Fibroblast of skin of left quadriceps (primary cell): ENCODE measurements at regions not wholly inside any gene's neighbourhood (a gene's known extent, or its start where the extent isn't known, plus 50 kb on each side); places are given as distances from the start of the nearest gene placed in this dataset.
"Not testable (repeated sequence)": the region's sequence is repeated elsewhere in the genome, so short reads cannot be mapped to it uniquely, and the experiment has no call there.

Experiments used
- DNase-seq, 2 experiments: peaks; one replicate each; pipeline ENCODE4 v3.0.0-alpha.2; 2013; ENCODE audit warnings: low read depth in 2 of 2

DNA sequence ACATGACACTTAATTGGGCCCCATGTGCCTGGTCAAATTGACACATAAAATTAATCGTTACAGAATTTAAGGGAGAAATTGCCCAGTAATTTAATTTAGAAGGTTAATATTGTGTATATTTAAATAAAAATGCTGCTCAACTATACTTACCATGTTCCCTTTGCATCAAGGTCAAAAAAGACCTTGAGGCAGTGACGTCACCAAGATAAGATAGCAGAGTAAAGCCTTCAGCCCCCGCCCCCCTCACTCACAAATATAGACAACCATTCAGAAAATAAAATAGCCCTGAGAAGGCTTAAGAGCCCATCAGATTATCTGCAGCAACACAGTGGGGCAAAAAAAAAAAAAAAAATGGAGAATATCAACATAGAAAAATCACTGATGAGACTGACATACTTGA, 785.7 kb downstream of the CCDC85A start:
- DNase-seq: no peak

DNA sequence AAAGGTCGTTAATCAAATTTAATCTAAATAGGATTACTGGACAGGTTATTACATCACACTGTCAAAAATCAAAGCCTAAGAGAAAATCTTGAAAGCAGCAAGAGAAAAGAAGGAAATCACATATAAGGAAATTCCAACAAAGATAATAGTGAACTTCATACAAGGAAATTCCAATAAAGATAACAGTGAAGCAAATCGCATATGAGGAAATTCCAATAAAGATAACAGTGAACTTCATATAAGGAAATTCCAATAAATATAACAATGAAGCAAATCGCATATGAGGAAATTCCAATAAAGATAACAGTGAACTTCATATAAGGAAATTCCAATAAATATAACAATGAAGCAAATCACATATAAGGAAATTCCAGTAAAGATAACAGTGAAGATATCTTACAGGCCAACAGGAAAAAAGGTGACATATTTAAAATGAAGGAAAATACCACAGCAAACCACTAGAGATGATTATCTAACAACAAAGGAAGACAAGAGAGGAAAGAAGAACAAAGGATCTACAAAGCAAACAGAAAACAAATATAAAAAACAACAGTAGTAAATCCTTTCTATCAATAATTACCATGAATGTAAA, 787.7 kb downstream of the CCDC85A start:
- no peak for DNase-seq

DNA sequence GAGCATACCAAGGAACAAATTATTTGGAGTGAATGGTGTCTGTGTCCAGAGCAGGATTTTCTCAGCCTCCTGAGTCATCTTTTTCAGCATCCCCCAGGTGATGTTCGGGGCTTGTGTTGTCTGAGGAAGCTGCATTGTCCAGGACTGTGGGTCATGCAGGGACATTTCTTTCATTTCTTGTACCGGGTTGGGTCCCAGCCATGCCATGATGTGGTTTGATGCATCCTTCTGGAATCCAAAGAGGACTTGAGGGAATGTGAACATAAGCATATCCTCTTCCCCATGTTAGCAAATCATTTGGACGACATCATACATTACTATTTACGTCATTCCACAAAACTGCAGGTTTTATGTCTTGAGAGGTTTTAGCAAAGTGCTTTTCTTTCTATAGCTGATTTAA, 797.8 kb downstream of the CCDC85A start:
- peak; percentile 25 to 28 for DNase-seq

DNA sequence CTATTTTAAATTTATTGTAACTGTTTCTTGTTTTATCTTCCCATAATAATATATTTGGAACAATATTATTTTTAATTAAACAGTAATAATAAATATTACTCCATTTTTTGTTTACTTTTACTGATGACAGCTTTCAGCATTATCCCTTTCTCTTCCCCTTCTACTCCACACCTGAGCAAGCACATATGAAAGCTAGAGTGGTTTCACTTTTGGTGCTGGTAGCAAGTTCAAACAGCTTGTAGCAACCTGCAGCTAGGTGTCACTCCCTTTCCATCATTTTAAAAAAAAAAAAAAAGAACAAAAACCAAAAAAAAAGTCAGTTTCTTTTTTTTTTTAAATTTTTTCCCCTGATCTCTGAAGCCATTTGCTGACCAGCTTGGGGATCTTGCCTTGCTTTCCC, 801.8 kb downstream of the CCDC85A start:
- DNase-seq: no peak

DNA sequence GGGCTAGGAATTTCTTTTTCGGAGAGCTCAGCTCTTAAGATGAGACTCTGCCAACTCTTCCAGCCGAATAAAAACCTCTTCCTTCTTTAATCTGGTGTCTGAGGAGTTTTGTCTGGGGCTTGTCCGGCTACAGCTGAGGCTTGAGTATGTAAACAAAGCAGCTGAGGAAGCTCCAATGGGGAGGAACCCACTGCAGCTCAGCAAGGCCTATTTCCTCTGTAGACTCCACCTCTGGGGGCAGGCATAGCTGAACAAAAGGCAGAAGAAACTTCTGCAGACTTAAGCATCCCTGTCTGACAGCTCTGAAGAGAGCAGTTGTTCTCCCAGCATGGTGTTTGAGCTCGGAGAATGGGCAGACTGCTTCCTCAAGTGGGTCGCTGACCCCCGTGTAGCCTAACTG, 838.7 kb downstream of the CCDC85A start:
- DNase-seq: no peak

DNA sequence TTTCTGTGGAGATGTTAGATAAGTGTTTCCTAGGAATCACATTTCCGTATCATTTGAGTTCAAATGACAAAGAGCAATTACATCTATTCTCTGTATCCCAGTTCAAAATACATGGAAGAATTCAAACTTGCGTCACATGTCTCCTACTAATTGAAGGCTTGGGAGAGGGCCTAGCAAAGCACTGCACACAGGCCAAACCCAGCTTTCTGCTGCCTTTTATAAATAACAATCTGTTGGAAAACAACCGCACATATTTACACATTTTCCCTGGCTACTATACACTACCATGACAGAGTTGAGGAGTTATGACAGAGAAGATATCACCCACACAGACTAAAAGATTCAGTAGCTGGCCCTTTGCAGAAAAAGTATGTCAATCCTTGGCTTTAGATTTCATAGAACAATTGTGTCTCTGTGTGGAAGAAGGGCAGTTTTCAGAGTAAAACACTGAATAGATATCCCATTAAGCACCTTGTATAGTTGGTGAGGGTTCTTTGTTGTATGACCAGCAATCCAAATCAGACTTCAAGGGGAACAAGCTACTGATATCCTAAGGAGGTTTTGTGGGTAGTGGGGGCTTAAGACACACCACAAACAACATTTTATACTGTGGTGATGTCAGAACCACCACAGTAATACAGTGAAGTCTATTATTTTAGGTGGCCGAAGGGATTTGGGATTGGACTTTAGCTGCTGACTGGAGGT, 861.3 kb downstream of the CCDC85A start:
- no peak for DNase-seq

DNA sequence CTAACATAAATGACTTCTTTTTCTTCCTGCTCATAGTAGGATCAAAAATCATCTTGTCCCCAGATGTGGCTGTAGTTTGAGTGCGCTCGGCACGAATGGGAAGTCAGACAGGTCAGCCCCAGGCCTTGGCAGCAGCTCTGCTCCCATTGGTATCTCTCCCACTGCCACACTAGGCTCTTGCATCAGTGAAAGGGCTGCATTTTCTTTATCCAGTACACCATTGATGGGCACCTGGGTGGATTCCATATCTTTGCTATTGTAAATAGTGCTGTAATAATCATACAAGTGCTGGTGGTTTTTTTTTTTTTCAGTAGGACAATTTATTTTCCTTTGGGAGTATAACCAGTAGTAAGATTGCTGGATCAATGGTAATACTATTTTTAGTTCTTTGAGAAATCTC, 865.5 kb downstream of the CCDC85A start:
- DNase-seq: no peak

DNA sequence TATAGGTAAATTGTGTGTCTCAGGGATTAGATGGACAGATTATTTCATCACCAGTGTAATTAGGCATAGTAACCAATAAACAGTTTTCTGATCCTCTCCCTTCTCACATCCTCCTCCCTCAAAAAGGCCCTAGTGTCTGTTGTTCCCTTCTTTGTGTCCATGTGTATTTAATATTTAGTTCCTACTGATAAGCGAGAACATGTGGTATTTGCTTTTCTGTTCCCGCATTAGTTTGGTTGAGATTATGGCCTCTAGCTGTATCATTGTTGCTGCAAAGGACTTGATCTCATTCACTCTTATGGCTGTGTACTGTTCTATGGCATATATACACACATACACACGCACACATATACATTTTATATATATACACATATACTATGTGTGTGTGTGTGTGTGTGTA, 866.2 kb downstream of the CCDC85A start:
- no peak for DNase-seq

DNA sequence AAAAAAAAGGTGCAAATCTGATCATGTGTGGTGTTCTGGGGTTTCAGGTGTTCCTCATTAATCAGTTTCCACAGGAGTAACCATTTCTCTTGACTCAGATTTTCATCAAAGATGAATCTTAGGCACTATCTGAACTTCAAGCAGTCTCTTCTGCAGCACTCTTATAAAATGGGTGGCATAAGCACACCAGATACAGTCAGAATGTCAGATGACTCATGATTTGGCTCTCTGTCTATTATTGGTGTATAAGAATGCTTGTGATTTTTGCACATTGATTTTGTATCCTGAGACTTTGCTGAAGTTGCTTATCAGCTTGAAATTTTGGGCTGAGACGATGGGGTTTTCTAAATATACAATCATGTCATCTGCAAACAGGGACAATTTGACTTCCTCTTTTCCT, 882.5 kb downstream of the CCDC85A start:
- not testable (repeated sequence) for DNase-seq

DNA sequence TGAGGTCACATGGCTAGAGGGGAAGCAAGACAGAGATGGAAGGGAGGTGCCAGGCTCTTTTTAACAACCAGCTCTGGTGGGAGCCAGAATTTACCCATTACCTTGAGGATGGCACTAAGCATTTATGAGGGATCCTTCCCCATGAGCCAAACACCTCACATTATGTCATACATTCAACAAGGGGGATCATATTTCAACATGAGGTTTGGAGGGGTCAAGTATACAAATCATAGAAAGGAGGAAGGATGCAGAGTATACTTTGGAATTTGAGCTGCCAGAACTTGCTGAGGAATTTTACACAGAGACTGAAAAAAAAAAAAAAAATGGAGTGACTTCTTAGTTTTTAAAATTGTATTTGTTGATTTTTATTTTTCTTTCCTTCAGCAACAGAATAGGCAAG, 891.4 kb downstream of the CCDC85A start:
- DNase-seq: no peak

DNA sequence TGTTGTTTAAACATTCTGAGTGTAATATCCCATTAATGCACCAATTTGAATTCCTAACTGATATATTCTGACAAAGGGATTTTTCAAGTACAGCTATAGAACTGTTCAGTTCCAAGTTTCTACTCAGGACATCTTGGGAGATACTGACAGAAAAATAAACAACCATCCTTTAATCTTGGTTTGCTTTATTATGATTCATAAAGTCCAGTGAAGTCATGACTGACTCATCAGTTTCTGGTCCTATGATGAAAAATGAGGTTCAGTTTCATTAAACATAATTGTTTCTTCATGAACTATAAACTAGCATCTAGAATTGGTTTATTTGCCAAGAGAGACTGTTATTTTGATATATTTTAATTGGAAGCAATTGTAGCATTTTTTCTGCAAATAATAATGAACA, 896.2 kb downstream of the CCDC85A start:
- no peak for DNase-seq

DNA sequence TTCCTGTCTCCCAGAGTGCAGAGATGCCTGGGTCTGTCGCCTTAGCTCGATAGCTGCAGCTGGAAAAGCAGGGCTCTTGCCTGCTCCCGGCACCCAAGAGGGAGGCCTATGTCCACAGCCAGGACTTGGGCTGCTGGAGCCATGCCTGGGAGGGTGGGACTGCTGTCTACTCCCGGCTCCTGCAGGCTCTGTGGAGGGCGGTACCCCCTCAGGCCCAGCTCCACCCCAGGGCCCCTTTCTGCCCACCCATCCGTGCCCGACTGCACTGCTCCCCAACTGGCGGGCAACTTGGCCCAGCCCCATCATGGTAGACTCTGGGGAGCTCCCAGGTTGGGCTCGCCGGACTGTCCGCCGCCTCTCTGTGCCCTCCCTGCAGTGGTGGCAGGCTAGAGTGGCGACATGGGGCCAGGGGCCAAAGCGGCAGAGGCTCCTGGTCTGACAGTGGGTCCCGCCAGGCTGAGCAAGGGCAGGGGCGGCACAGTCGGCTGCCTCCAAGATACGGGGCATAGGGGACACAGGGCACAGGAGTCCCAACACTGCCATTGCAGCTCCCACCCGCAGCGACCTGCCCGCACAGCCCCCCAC, 901.0 kb downstream of the CCDC85A start:
- no peak for DNase-seq

DNA sequence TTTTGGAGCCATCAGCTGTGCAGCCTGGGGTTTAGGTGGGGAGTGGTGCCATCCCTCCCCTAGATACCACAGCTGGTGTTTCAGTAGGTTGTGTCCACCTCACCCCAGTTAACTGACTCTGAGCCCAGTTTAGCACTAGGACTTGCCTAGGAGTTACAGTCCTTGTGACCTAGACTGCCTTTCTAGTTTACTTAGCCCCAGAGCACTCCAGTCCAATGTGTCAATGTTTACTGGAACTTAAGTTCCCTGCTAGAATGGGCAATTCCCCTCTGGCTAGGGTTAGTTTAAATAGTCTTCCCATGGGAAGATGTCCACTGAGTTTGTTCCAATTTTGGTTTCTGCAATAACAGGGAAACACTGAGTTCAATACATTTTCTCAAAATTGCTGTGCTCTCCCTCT, 909.2 kb downstream of the CCDC85A start:
- no peak for DNase-seq

DNA sequence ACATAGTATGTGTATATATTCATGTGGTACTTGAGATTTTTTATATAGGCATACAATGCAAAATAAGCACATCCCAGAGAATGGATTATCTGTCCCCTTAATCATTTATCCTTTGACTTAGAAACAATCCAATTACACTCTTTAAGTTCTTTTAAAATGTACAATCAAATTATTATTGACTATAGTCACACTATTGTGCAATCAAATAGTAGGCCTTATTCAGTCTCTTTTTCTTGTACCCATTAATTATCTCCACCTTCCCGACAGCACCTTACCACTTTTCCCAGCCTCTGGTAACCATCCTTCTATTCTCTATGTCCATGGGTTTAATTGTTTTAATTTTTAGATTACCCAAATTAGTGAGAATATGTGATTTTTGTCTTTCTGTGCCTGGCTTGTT, 914.1 kb downstream of the CCDC85A start:
- no peak for DNase-seq

DNA sequence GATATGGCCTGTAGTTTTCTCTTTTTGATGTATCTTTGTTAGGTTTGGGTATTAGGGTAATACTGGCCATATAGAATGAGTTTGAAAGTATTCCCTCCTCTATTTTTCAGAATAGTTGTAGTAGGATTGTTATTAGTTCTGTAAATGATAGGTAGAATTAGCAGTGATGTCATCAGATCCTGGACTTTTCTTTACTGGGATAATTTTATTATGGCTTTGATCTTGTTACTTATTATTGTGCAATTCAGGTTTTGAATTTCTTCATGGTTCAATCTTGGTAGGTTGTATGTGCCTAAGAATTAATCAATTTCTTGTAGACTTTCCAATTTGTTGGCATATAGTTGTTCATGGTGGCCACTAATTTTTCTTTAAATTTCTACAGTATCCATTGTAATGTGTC, 916.6 kb downstream of the CCDC85A start:
- no peak for DNase-seq

DNA sequence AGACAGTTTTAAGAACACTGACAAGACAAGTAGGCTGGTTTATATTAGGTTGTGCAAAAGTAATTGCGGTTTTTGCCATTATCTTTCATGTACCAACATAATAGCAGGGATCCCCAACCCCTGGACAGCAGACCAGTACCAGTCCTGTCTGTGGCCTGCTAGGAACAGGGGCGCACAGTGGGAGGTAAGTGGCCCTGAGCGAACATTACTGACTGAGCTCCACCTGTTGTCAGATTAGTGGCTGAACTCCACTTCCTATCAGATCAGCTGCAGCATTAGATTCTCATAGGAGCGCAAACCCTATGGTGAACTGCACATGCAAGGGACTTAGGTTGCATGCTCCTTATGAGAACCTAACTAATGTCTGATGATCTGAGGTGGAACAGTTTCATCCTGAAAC, 921.9 kb downstream of the CCDC85A start:
- no peak for DNase-seq

DNA sequence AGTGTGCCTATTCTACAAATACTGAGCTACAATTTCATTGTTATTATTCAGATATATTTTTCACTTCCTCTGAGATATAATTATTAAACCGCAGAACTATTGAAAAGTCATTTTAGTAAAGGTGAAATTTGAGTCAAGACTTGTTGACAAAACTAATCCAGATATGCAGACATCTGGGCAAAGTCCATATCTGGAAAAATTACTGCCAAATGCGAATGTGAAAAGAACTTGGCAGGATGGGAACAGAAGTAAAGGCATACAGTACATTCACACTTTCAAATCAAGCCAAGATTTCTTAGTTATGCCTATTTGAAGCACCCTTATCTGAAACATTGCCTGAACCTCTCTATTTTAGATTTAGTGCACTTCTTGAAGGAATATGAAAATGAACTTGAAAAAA, 923.6 kb downstream of the CCDC85A start:
- DNase-seq: no peak

DNA sequence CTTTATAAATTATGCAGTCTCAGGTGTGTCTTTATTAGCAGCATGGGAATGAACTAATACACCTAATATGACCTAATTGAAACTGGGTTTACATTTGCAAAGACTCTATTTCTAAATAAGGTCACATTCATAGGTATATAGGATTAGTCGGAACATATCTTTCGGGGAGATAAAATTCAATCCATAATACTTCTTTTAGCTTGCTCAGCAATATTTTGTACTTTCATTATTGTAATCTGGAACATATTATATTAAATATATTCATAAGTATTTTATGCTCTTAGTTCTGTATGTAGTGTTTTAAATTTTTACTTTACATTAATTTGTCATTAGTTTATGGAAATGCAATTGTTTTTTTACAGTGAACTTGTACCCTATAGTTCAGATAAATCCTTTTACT, 927.7 kb downstream of the CCDC85A start:
- DNase-seq: no peak

DNA sequence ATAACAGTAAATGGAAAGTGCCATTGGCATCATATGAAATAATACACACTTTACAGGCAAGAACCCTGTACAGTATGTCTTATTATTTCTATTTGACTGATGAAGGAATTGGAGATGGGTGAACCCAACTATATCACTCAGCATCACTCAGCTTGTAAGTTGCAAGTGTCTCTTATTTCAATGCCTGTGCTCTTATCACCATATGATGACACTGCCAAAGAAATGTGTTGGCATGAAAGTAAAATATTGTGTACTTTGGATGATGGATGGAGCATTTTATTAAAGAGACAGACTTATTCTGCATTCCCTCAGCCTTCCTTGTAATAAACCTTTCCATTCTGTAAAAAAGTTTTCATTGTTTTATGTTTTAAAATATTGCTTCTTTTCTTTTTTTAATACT, 927.5 kb upstream of the VRK2 start:
- no peak for DNase-seq

DNA sequence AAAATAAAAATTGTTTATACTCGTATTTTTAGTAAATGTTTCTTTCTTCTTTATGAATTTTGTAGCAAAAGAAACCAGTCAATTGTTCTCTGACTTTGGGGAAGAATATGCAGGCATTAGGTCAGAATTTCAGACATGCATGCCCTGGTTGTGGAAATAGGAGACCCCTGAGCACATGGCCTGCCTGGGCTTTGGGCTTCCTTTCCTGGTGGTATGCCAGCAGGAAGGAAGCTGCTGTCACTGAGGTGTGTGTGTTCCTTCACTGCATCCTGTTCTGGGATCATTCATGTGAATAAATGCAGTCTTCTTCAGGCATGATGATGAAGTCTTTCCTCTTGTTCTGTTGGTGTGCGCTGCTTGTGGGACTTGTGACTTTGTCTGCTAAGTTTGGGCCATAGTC, 920.2 kb upstream of the VRK2 start:
- no peak for DNase-seq

DNA sequence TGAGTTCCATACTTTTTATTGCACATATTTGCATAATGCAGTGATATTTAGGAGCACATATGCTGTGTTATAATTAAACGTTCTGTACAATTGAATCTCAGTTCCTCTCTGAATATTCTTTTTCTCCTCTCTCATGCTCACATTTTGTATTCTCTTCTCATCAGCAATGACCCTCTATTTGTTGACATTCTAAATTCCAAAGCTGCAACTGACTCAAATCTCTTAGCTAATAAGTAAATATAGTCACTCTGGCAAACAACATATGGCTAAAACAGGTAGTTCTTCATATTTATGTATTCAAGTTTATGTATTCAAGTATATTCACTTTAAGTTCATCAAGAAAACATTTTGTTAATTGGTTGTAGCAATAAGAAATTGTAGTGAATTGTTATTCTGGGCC, 907.4 kb upstream of the VRK2 start:
- no peak for DNase-seq

DNA sequence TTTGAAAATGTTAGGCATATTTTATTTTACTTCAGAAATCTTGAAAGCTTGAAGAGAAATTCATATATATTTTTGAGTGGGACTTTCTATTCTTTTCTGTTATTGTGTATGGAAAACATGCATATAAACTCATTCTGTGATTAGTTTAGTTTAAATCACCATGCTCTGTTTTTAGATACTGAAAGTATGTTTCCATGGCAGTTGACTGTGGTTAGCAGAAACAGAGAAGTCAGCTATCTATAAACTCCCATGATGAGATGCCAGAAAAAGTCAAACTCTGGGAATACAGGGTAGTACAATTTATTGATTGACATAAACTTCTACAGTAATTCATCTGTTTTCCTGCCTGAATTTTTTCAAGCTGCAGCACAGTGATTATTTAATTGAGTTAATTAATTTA, 905.3 kb upstream of the VRK2 start:
- no peak for DNase-seq

DNA sequence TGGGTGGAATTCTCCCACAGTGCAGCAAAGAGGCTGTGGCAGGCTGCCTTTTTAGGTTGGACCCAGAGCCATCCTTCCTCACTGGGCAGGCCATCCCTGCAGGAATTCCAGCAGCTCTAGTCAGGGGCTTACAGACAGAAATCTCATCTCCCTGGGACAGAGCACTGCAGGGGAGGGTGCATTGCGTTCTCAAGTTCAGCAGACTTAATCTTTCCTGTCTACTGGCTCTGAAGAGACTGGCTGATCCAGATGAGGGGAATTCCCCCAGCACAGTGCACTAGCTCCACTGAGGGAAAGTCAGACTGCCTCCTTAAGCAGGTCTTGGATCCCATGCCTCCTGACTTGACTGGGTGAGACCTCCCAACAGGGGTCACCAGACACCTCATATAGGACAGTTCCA, 899.7 kb upstream of the VRK2 start:
- DNase-seq: no peak
